Endothelial cell of umbilical vein (primary cell): ENCODE measurements at regions not wholly inside any gene's neighbourhood (a gene's known extent, or its start where the extent isn't known, plus 50 kb on each side); places are given as distances from the start of the nearest gene placed in this dataset.

Source experiments
- EZH2 ChIP-seq: IDR thresholded peaks from 2 replicates; pipeline ENCODE4 v1.6.1; 2012; ENCODE audit warnings: borderline replicate concordance, low read depth, mild to moderate bottlenecking, moderate library complexity, low read length, inconsistent platforms; ENCODE audit not compliant: severe bottlenecking
- GATA2 ChIP-seq: IDR thresholded peaks from 2 replicates; pipeline ENCODE4 v1.7.0; 2011; ENCODE audit warnings: low read depth, mild to moderate bottlenecking, moderate library complexity, mixed read lengths, low read length; ENCODE audit not compliant: insufficient read length, insufficient read depth
- JUN ChIP-seq: IDR thresholded peaks from 2 replicates; pipeline ENCODE4 v1.6.1; 2011; ENCODE audit warnings: borderline replicate concordance, low read depth; ENCODE audit not compliant: insufficient read length, insufficient read depth
- MAX ChIP-seq: IDR thresholded peaks from 2 replicates; pipeline ENCODE4 v1.6.1; 2011; ENCODE audit not compliant: insufficient read depth, insufficient read length
- MYC ChIP-seq: IDR thresholded peaks from one replicate; pipeline ENCODE4 v1.6.1; 2011; ENCODE audit warnings: mild to moderate bottlenecking, low read depth, low read length
- POLR2A ChIP-seq: IDR thresholded peaks from 2 replicates; pipeline ENCODE4 v1.6.1; 2012; ENCODE audit warnings: low read depth, mild to moderate bottlenecking, control low read depth, low read length
- POLR2AphosphoS5 ChIP-seq: IDR thresholded peaks from 2 replicates; pipeline ENCODE4 v1.6.1; 2012; ENCODE audit warnings: low read depth, mild to moderate bottlenecking, control low read depth, low read length, moderate library complexity; ENCODE audit not compliant: insufficient read depth
- TF ChIP-seq, protein P1 (sequence below), 2 donors: IDR thresholded peaks; 1 replicate in 1 of 2; 2 replicates in 1 of 2; pipeline ENCODE4 v1.5.1; 2011; ENCODE audit warnings: low read length in 2 of 2, mild to moderate bottlenecking in 2 of 2, moderate library complexity in 2 of 2, control low read depth in 1 of 2, inconsistent platforms in 1 of 2, low read depth in 1 of 2; ENCODE audit not compliant: insufficient read depth in 1 of 2; ENCODE audit errors: extremely low read depth in 1 of 2

DNA sequence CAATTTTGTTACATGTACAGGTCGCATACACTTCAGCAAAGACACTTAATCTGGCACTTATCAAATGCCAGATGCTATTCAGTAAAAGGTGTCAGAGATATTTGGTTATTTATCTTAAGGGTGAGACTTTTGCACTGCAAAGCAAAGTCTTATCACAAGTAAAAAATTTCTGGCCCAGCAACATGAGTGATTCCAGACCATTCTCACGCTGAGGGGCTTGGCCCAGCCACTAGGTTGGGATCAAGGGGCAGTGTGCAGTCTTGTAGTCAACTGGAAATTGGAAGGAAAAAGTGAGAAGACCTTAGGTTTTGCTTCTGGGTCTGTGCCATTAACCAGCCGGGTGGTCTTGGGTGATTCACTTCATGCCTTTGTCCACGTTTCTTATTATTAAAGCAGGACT, 181.6 kb downstream of the RNF144A start:
- TF ChIP-seq, protein P1, sequence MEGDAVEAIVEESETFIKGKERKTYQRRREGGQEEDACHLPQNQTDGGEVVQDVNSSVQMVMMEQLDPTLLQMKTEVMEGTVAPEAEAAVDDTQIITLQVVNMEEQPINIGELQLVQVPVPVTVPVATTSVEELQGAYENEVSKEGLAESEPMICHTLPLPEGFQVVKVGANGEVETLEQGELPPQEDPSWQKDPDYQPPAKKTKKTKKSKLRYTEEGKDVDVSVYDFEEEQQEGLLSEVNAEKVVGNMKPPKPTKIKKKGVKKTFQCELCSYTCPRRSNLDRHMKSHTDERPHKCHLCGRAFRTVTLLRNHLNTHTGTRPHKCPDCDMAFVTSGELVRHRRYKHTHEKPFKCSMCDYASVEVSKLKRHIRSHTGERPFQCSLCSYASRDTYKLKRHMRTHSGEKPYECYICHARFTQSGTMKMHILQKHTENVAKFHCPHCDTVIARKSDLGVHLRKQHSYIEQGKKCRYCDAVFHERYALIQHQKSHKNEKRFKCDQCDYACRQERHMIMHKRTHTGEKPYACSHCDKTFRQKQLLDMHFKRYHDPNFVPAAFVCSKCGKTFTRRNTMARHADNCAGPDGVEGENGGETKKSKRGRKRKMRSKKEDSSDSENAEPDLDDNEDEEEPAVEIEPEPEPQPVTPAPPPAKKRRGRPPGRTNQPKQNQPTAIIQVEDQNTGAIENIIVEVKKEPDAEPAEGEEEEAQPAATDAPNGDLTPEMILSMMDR (IDR thresholded peaks at IDR 0.05; ENCODE audit: extremely low read depth in 1 of 2, insufficient read depth in 1 of 2, low read depth in 1 of 2, low read length in 2 of 2) = no peak
- no peak for TF ChIP-seq EZH2
- TF ChIP-seq POLR2A = no peak
- TF ChIP-seq POLR2AphosphoS5 = no peak
- TF ChIP-seq MAX = no peak
- TF ChIP-seq MYC = no peak
- no peak for TF ChIP-seq GATA2
- no peak for TF ChIP-seq JUN
